ENCODE measurements at regions not wholly inside any gene's neighbourhood (a gene's known extent, or its start where the extent isn't known, plus 50 kb on each side); places are given as distances from the start of the nearest gene placed in this dataset.

DNA sequence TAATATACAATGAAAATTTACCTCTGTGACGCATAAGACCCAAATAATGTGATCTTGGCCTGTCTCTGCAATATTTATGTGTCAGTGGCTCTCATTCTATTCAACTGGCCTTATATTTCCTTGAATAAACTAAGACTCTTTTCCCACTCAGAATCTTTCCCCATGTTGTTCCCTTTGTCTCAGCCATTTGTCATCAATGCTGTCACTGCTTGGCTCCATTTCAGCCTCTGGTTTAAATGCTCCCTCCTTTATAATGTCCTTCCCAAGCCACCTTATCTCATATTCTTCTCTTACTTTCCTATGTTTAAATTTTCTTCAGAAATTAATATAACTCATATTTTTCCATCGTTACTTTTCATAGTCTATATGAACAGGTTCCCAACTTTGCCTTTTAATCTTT, 158.3 kb upstream of the DTNA start:
- intact Hi-C loops (cut with DNase I) = no loop called here
- no peak for DNase-seq (ENCODE audit: low spot score)

DNA sequence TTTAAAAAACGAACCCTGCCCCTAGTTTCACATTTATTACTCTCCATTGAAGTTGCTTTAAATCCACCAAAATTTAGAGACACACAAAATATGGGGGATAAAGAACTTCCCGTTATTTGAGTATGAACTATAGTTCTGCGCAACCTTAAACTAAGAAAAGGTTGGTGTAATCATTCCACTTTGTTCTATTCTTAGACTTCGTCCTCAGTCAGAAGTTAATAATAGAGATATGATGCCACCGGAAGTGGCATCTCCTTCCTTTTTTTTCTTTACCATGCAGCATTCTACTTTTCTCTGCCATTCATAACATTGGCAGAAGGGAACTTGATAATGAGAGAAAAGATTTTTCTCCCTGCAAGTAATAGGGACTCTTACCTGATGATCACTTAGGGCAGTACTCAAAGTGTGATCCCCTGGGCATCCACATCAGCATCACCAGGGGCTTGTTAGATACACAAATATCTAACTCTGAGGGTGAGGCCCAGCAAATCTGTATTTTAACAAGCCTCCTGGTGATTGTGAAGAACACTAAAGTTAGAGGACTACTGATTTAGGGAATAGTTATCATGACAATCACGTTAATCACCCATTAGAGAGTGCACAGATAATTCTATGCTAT, 147.7 kb upstream of the DTNA start:
- intact Hi-C loops (cut with DNase I) = no loop called here
- DNase-seq (ENCODE audit: low spot score) = no peak

DNA sequence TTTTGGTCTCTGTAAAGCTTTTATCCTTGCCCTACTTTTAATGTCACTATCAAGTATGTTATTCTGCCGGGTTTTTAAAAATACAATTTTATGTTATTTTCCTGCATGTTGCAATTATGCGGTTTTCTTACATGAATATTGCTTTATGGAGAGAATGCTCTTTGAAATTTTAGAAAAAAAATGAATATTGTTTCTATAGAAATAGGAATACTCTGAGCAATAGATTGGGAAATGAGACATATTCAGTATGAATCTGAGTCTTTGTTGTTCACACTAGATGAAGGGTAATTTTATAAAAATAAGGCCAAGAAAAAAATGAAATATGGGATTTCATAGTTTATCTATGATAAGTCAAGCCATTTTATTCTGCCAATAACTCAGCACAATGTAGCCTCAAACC, 142.2 kb upstream of the DTNA start:
- intact Hi-C loops (cut with DNase I) = no loop called here
- DNase-seq (ENCODE audit: low spot score) = no peak

DNA sequence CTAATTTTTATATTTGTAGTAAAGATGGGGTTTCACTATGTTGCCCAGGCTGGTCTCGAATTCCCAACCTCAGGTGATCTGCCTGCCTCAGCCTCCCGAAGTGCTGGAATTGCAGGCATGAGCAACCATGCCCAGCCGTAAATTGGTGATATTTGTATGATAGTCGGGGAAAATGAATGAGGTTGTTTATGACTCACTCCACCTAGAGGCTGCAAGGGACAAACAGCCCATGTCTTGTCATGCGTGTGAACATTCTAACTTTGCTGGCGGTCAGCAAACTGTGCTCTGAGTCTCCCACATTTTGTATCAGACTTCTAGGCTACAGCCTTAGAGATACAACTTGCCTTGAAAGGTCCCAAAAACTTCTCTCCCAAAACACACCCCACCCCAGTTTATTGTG, 133.5 kb upstream of the DTNA start:
- DNase-seq (ENCODE audit: low spot score) = no peak
- intact Hi-C loops (cut with DNase I) = no loop called here

DNA sequence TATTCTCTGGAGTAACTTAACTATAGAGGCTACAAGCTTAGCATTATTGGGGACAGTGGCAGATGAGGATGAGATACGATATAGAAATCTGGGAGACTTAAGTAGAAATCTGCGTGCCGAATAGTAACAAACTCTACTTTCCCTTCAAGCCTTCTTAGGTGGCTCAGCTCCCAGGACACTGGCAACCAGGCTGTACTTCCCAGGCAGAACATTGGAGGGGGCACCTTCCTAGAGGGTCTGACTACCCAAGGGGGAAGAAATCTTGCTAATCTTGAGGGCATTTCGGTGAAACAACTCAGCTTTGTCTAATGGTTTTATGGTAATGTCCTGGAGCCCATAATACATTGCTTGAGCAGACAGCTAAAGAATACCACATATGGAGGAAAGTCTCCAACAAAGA, 126.2 kb upstream of the DTNA start:
- intact Hi-C loops (cut with DNase I) = no loop called here

GRCh38 chr18:34590503-34590902, 119.6 kb upstream of the DTNA start:
- no peak for DNase-seq (ENCODE audit: low spot score)
- intact Hi-C loops (cut with DNase I) = loop anchor here (5.0 kb wide), 1 partner anchor 67 kb away; no protein-coding TSS in a partner anchor

More for the DNA sequence above, 126.2 kb upstream of the DTNA start:
- no peak for DNase-seq (ENCODE audit: low spot score)

- DNase-seq (ENCODE audit: low spot score) = no peak
- intact Hi-C loops (cut with DNase I) = loop anchor here (5.0 kb wide), 1 partner anchor 65 kb away; no protein-coding TSS in a partner anchor
Measured at GRCh38 chr18:34591920-34592444, 118.1 kb upstream of the DTNA start.

GRCh38 chr18:34592481-34592880, 117.6 kb upstream of the DTNA start:
- no peak for DNase-seq (ENCODE audit: low spot score)
- intact Hi-C loops (cut with DNase I) = loop anchor here (5.0 kb wide), 1 partner anchor 65 kb away; no protein-coding TSS in a partner anchor

DNA sequence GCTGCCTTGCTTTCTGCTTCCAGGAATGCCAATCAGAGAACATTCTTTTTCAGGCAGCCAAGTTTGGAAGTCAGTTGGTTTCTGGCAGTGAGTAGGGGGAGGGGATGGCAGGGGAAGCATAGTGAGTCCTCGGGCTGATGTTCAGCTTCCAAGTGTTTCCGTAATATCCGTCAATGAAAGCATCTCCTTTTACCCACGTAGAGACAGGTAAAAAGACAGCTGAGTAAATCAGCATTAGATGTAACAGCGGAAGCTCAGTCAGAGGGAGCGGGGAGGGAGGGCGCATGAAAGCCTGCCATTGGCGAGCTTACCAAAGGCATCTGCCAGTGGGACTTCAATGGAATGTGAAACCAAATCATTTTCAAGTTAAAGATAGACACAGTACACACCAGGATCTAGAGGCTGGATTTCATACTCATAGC, 117.1 kb upstream of the DTNA start:
- intact Hi-C loops (cut with DNase I) = loop anchor here (1.0 to 5.0 kb wide), 2 partner anchors 64 to 100 kb away; no protein-coding TSS in a partner anchor
- peak; percentile 81 for DNase-seq (ENCODE audit: low spot score)

DNA sequence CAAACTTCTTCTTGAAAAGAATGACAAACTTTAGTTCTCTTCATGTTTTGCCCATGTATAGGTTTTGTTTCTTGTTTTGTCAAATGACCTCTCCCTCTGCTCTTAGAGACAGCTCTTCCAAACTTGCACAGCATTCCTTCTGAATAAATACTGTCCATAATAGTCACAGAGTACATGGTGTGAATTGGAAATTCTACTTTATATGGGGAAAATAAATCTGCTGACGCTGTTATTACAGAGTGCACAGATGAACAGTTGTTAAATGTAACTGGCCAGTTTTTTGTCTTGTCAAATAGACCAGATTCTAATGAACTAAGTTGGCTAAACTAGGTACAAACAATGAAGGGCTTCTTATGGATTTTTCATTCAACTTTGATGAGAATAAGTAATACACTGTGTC, 115.8 kb upstream of the DTNA start:
- intact Hi-C loops (cut with DNase I) = loop anchor here (5.0 kb wide), 1 partner anchor 63 kb away; no protein-coding TSS in a partner anchor
- no peak for DNase-seq (ENCODE audit: low spot score)

- intact Hi-C loops (cut with DNase I) = no loop called here
- DNase-seq (ENCODE audit: low spot score) = no peak
Measured at GRCh38 chr18:34595690-34596089, 114.4 kb upstream of the DTNA start.

DNA sequence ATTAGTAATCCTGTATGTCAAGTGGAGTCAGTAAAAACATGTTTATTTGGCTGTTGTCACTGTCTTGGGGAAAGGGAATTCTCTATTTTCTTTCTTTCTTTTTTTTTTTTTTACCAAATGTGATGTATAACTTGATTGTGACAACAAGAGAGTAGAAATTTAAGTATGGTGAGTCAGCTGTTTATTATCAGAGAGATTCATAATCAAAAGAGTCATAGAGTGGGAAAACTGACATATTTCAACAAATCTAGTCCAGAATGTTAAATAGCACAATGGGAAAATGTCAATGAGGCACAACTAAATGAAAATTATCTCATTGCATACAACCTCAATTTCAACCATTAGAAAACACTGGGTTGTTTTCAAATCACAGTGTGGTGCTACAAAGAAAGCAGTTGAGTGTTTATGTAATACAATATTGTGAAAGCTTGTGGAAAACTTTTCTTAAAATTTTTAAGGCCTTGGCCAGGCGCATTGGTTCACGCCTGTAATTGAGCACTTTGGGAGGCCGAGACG, 111.9 kb upstream of the DTNA start:
- no peak for DNase-seq (ENCODE audit: low spot score)
- intact Hi-C loops (cut with DNase I) = no loop called here

DNA sequence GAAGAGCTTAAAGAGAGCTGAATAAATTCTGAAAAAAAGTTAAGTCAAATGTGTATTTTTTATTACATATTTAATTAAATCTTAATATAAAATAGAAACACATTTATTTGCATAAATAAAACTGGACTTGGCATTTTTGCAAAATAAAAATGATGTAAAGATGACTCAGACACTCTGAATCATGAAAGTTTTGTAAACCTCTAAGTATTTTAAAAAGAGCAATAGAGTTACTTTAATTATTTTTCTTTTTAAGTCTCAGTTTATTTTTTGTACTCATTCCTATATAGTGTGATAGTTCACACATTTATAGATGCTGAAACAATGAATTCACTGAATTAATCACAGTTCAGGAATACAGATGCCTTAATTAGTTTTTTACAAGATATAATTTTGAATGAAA, 109.9 kb upstream of the DTNA start:
- DNase-seq (ENCODE audit: low spot score) = no peak
- intact Hi-C loops (cut with DNase I) = loop anchor here (10.0 kb wide), 1 partner anchor 175 kb away; no protein-coding TSS in a partner anchor

- no peak for DNase-seq (ENCODE audit: low spot score)
- intact Hi-C loops (cut with DNase I) = loop anchor here (10.0 kb wide), 1 partner anchor 174 kb away; no protein-coding TSS in a partner anchor
Measured at GRCh38 chr18:34600874-34601656, 109.0 kb upstream of the DTNA start.

- no peak for DNase-seq (ENCODE audit: low spot score)
- intact Hi-C loops (cut with DNase I) = loop anchor here (10.0 kb wide), 1 partner anchor 170 kb away; no protein-coding TSS in a partner anchor
Measured at GRCh38 chr18:34604591-34604990, 105.5 kb upstream of the DTNA start.

GRCh38 chr18:34606851-34607250, 103.2 kb upstream of the DTNA start:
- intact Hi-C loops (cut with DNase I) = loop anchor here (10.0 kb wide), 1 partner anchor 168 kb away; no protein-coding TSS in a partner anchor
- DNase-seq (ENCODE audit: low spot score) = no peak

GRCh38 chr18:34608064-34608463, 102.0 kb upstream of the DTNA start:
- intact Hi-C loops (cut with DNase I) = loop anchor here (10.0 kb wide), 1 partner anchor 167 kb away; no protein-coding TSS in a partner anchor
- no peak for DNase-seq (ENCODE audit: low spot score)

DNA sequence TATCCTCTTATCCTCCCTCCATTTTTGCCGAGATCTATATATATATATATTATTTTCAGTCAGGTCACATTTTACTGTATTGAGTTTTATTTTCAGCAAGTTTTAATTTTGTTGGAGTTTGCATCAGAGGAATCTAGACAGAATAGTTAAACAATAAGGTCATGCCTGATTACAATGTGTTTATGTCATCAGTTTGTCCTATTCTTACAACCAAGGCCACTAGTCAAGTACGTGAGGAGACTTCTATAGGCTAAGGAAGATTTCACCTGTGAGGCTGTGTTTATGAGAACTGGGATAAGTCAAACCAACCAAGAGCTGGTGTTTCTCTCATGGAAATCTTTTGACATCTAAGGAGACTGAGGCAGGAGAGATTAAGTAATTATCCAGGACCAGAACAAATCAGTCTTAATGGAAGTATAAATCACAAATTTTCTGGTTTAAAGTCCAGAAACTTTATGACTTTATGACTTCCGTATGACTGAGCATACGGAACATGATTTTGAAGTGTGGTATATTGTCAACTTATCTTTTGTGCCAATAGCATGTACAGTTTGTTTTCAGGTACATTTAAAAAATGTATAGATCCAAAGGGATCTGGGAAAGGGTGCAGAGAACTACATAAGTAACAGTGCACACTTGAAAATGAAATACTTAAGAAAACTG, 100.0 kb upstream of the DTNA start:
- no peak for DNase-seq (ENCODE audit: low spot score)
- intact Hi-C loops (cut with DNase I) = loop anchor here (5.0 to 10.0 kb wide), 2 partner anchors 42 to 165 kb away; no protein-coding TSS in a partner anchor

DNA sequence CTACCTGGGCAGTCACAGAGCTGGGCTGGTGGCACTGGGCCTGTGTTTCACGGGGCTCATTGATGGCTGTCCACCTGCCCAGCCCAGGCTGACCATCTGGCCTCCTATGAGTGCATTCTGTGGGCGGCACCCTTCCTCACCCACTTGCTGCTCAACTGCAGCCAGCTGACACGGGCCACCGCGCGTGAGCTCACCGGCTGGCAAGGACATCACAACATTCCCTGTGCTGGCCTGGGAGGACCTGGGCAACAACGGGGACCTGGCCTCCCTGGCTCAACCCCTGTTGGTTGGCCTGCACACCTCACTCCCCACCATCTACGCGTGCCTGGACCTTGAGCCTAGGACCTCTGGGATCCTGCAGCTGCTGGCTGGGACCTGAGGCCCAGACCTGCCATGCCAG, 98.2 kb upstream of the DTNA start:
- DNase-seq (ENCODE audit: low spot score) = peak; percentile 79
- intact Hi-C loops (cut with DNase I) = loop anchor here (5.0 kb wide), 1 partner anchor 40 kb away; no protein-coding TSS in a partner anchor
